Upper lobe of left lung (tissue), 6 donors: ENCODE measurements at regions not wholly inside any gene's neighbourhood (a gene's known extent, or its start where the extent isn't known, plus 50 kb on each side); places are given as distances from the start of the nearest gene placed in this dataset.

ENCODE experiments used
- ATAC-seq, 2 donors: fragments of 200-7000 bp; cut with Tn5 transposase; one replicate each; pipeline ENCODE4 v1.9.1; 2022; ENCODE audit warnings: mild to moderate bottlenecking in 2 of 2, moderate library complexity in 2 of 2; ENCODE audit not compliant: low FRiP score in 2 of 2
- DNase-seq, 2 donors: peaks; one replicate each; pipeline ENCODE4 v3.0.0-alpha.2; 2019 to 2020
- H3K27ac ChIP-seq, 4 donors: fragments of 200-600 bp; sonication (generic); one replicate each; pipeline ENCODE4 v1.5.1; 2016 to 2019
- H3K27me3 ChIP-seq, 4 donors: fragments of 200-600 bp; sonication (generic); one replicate each; pipeline ENCODE4 v1.5.1; 2017 to 2019
- H3K36me3 ChIP-seq, 4 donors: fragments of 200-600 bp; sonication (generic); one replicate each; pipeline ENCODE4 v1.5.1; 2016 to 2019
- H3K4me1 ChIP-seq, 4 donors: fragments of 200-600 bp; sonication (generic); one replicate each; pipeline ENCODE4 v1.5.1; 2018 to 2019
- H3K4me3 ChIP-seq, 4 donors: fragments of 200-600 bp; sonication (generic); one replicate each; pipeline ENCODE4 v1.5.1; 2017 to 2019; ENCODE audit warnings: mild to moderate bottlenecking in 2 of 4, moderate library complexity in 1 of 4
- H3K9me3 ChIP-seq, 4 donors: fragments of 200-600 bp; sonication (generic); one replicate each; pipeline ENCODE4 v1.5.1; 2018 to 2019
- CTCF ChIP-seq, 6 experiments: fragments of 450-650 bp in 4 of 6; fragments of 200-600 bp in 2 of 6; sonication (generic) in 2 of 6; IDR thresholded peaks; one replicate each; pipeline ENCODE4 v1.5.1; 2016 to 2019; ENCODE audit warnings: antibody characterized with exemption in 6 of 6
- EP300 ChIP-seq, 4 donors: sonication (generic); formaldehyde crosslinking; IDR thresholded peaks; one replicate each; pipeline ENCODE4 v1.5.1; 2017; ENCODE audit warnings: antibody characterized with exemption in 4 of 4, control low read depth in 2 of 4
- POLR2A ChIP-seq, 4 donors: fragments of 450-650 bp; IDR thresholded peaks; one replicate each; pipeline ENCODE4 v1.5.1; 2016 to 2017; ENCODE audit warnings: antibody characterized with exemption in 4 of 4, mild to moderate bottlenecking in 2 of 4
- POLR2AphosphoS5 ChIP-seq, 2 donors: sonication (generic); formaldehyde crosslinking; IDR thresholded peaks; one replicate each; pipeline ENCODE4 v1.5.1; 2017; ENCODE audit warnings: antibody characterized with exemption in 2 of 2
- WGBS, 2 donors: methylation state at CpG; one replicate each; pipeline ENCODE4 v1.1.5; 2017 to 2018; 5-methylcytosine and 5-hydroxymethylcytosine counted together
- donor health status: DM: no; HTN: no; CAD: no; lungs with moderate emphysema.
- donor health status: DM: no; HTN: yes; CAD: no; lungs with severe emphysema.

GRCh38 chr20:58570204-58570859 is 55.1 kb upstream of the APCDD1L start:
- H3K36me3 ChIP-seq: no peaks in the 10 kb centered on the region
- DNase-seq (no peak), ATAC-seq (peak in 1 of 2 donors; percentile 38)
- H3K9me3 ChIP-seq: no peaks in the 10 kb centered on the region
- H3K27me3 ChIP-seq: no peaks in the 10 kb centered on the region
- TF ChIP-seq POLR2AphosphoS5 (IDR thresholded peaks at IDR 0.05): no peak
- TF ChIP-seq EP300 (IDR thresholded peaks at IDR 0.05): no peak
- no peak for TF ChIP-seq POLR2A (IDR thresholded peaks at IDR 0.05)
- no peak for TF ChIP-seq CTCF (IDR thresholded peaks at IDR 0.05)
- H3K27ac ChIP-seq: no peak overlapping the region
- WGBS, 2 donors: 66 to 68% methylated on average over 15 of the region's 15 CpGs
- peaks cover 0 to 7% (median 3%) of the 10 kb centered on the region in 4 donors for H3K4me1 ChIP-seq
- H3K4me3 ChIP-seq: no peak overlapping the region

- no peak for DNase-seq
- TF ChIP-seq POLR2A (IDR thresholded peaks at IDR 0.05): no peak
- TF ChIP-seq CTCF (IDR thresholded peaks at IDR 0.05): no peak
- no peak for TF ChIP-seq POLR2AphosphoS5 (IDR thresholded peaks at IDR 0.05)
- TF ChIP-seq EP300 (IDR thresholded peaks at IDR 0.05): no peak
- Histone ChIP-seq H3K4me3 (no peak overlapping the region), H3K27me3 (no peaks in the 10 kb centered on the region), H3K9me3 (no peaks in the 10 kb centered on the region), H3K4me1 (peaks cover 0 to 7% (median 3%) of the 10 kb centered on the region in 4 donors), H3K27ac (no peak overlapping the region), H3K36me3 (no peaks in the 10 kb centered on the region)
- 57 to 69% methylated on average over 21 to 28 of the region's 28 CpGs for WGBS, 2 donors
- ATAC-seq: no peak
These were observed 54.3 kb upstream of the APCDD1L start for GRCh38 chr20:58569241-58570125.

- Histone ChIP-seq H3K27ac (no peak overlapping the region), H3K27me3 (no peaks in the 10 kb centered on the region), H3K9me3 (no peaks in the 10 kb centered on the region), H3K36me3 (no peaks in the 10 kb centered on the region), H3K4me3 (no peak overlapping the region), H3K4me1 (peaks cover 0 to 6% (median 3%) of the 10 kb centered on the region in 4 donors)
- DNase-seq (no peak), ATAC-seq (peak in 1 of 2 donors; percentile 5)
- TF ChIP-seq EP300 (IDR thresholded peaks at IDR 0.05): no peak
- TF ChIP-seq CTCF (IDR thresholded peaks at IDR 0.05): no peak
- TF ChIP-seq POLR2AphosphoS5 (IDR thresholded peaks at IDR 0.05): no peak
- TF ChIP-seq POLR2A (IDR thresholded peaks at IDR 0.05): no peak
- WGBS, 2 donors: 64 to 73% methylated on average over 19 to 20 of the region's 20 CpGs
These were observed 53.5 kb upstream of the APCDD1L start for GRCh38 chr20:58568483-58569240.

GRCh38 chr20:58568126-58568482 is 52.9 kb upstream of the APCDD1L start:
- Histone ChIP-seq H3K27me3 (no peaks in the 10 kb centered on the region), H3K4me3 (no peak overlapping the region), H3K9me3 (no peaks in the 10 kb centered on the region), H3K27ac (no peak overlapping the region), H3K36me3 (no peaks in the 10 kb centered on the region), H3K4me1 (peaks cover 0 to 6% (median under 1%) of the 10 kb centered on the region in 4 donors)
- 83 to 87% methylated on average over 10 of the region's 10 CpGs for WGBS, 2 donors
- TF ChIP-seq POLR2AphosphoS5 (IDR thresholded peaks at IDR 0.05) (no peak), POLR2A (IDR thresholded peaks at IDR 0.05) (no peak), CTCF (IDR thresholded peaks at IDR 0.05) (no peak), EP300 (IDR thresholded peaks at IDR 0.05) (no peak)
- ATAC-seq: no peak
- DNase-seq: no peak
